ENCODE measurements at regions not wholly inside any gene's neighbourhood (a gene's known extent, or its start where the extent isn't known, plus 50 kb on each side); places are given as distances from the start of the nearest gene placed in this dataset.

GRCh38 chr2:71783815-71784214, 330.5 kb downstream of the DYSF start:
- Histone ChIP-seq H3K36me3 (replicated peaks; ENCODE audit: insufficient read depth, low read depth) (no peaks in the 10 kb centered on the region), H3K9me3 (ENCODE audit: low read depth) (no peaks in the 10 kb centered on the region), H4K20me1 (ENCODE audit: insufficient read depth, poor library complexity, severe bottlenecking) (no peaks in the 10 kb centered on the region), H3K79me2 (no peaks in the 10 kb centered on the region), H3K27ac (no peak overlapping the region), H3K9me2 (replicated peaks; ENCODE audit: insufficient read depth) (no peaks in the 10 kb centered on the region), H3K4me1 (ENCODE audit: insufficient read depth) (peaks cover 8% of the 10 kb centered on the region), H2AFZ (no peak overlapping the region), H3K4me2 (no peak overlapping the region), H3K4me3 (no peak overlapping the region), H3K27me3 (no peaks in the 10 kb centered on the region)
- TF ChIP-seq EZH2 (IDR thresholded peaks at IDR 0.05; ENCODE audit: borderline replicate concordance) (no peak), EZH2phosphoT487 (IDR thresholded peaks at IDR 0.05; ENCODE audit: low read depth, severe bottlenecking, unreplicated experiment) (no peak)
- WGBS (ENCODE audit: low lambda C conversion rate, missing lambda C conversion rate): 93% methylated on average over 4 of the region's 4 CpGs
- no peak for DNase-seq (ENCODE audit: low spot score)

GRCh38 chr2:71783215-71783614, 329.9 kb downstream of the DYSF start:
- H3K9me3 ChIP-seq (ENCODE audit: low read depth): no peaks in the 10 kb centered on the region
- H3K4me2 ChIP-seq: no peak overlapping the region
- no peaks in the 10 kb centered on the region for H3K36me3 ChIP-seq (replicated peaks; ENCODE audit: insufficient read depth, low read depth)
- no peaks in the 10 kb centered on the region for H4K20me1 ChIP-seq (ENCODE audit: insufficient read depth, poor library complexity, severe bottlenecking)
- H2AFZ ChIP-seq: no peak overlapping the region
- H3K9me2 ChIP-seq (replicated peaks; ENCODE audit: insufficient read depth): no peaks in the 10 kb centered on the region
- DNase-seq (ENCODE audit: low spot score): no peak
- no peaks in the 10 kb centered on the region for H3K79me2 ChIP-seq
- no peaks in the 10 kb centered on the region for H3K27me3 ChIP-seq
- peaks cover 8% of the 10 kb centered on the region for H3K4me1 ChIP-seq (ENCODE audit: insufficient read depth)
- no peak overlapping the region for H3K27ac ChIP-seq
- no peak for TF ChIP-seq EZH2phosphoT487 (IDR thresholded peaks at IDR 0.05; ENCODE audit: low read depth, severe bottlenecking, unreplicated experiment)
- TF ChIP-seq CTCF (IDR thresholded peaks at IDR 0.05; ENCODE audit: poor library complexity): no peak
- no peak for TF ChIP-seq EZH2 (IDR thresholded peaks at IDR 0.05; ENCODE audit: borderline replicate concordance)
- no peak overlapping the region for H3K4me3 ChIP-seq

- 92% methylated on average over 3 of the region's 3 CpGs for WGBS (ENCODE audit: low lambda C conversion rate, missing lambda C conversion rate)
Measured at GRCh38 chr2:71782323-71782722, 329.0 kb downstream of the DYSF start.

GRCh38 chr2:71781695-71782228, 328.4 kb downstream of the DYSF start:
- H3K36me3 ChIP-seq (replicated peaks; ENCODE audit: insufficient read depth, low read depth): no peaks in the 10 kb centered on the region
- no peaks in the 10 kb centered on the region for H3K27me3 ChIP-seq
- DNase-seq (ENCODE audit: low spot score): no peak
- no peak for TF ChIP-seq CTCF (IDR thresholded peaks at IDR 0.05; ENCODE audit: poor library complexity)
- no peak for TF ChIP-seq EZH2phosphoT487 (IDR thresholded peaks at IDR 0.05; ENCODE audit: low read depth, severe bottlenecking, unreplicated experiment)
- no peak for TF ChIP-seq EZH2 (IDR thresholded peaks at IDR 0.05; ENCODE audit: borderline replicate concordance)
- H3K4me3 ChIP-seq: no peak overlapping the region
- no peaks in the 10 kb centered on the region for H3K9me3 ChIP-seq (ENCODE audit: low read depth)
- WGBS (ENCODE audit: low lambda C conversion rate, missing lambda C conversion rate): 89% methylated on average over 5 of the region's 5 CpGs
- H3K4me2 ChIP-seq: no peak overlapping the region
- no peak overlapping the region for H2AFZ ChIP-seq
- peaks cover 8% of the 10 kb centered on the region for H3K4me1 ChIP-seq (ENCODE audit: insufficient read depth)
- H3K79me2 ChIP-seq: no peaks in the 10 kb centered on the region
- H4K20me1 ChIP-seq (ENCODE audit: insufficient read depth, poor library complexity, severe bottlenecking): no peaks in the 10 kb centered on the region
- no peaks in the 10 kb centered on the region for H3K9me2 ChIP-seq (replicated peaks; ENCODE audit: insufficient read depth)
- no peak overlapping the region for H3K27ac ChIP-seq

More at GRCh38 chr2:71782323-71782722, 329.0 kb downstream of the DYSF start:
- H2AFZ ChIP-seq: no peak overlapping the region
- H3K36me3 ChIP-seq (replicated peaks; ENCODE audit: insufficient read depth, low read depth): no peaks in the 10 kb centered on the region
- H3K27ac ChIP-seq: no peak overlapping the region
- H3K9me2 ChIP-seq (replicated peaks; ENCODE audit: insufficient read depth): no peaks in the 10 kb centered on the region
- H3K4me3 ChIP-seq: no peak overlapping the region
- no peaks in the 10 kb centered on the region for H3K9me3 ChIP-seq (ENCODE audit: low read depth)
- H3K79me2 ChIP-seq: no peaks in the 10 kb centered on the region
- TF ChIP-seq EZH2phosphoT487 (IDR thresholded peaks at IDR 0.05; ENCODE audit: low read depth, severe bottlenecking, unreplicated experiment) (no peak), EZH2 (IDR thresholded peaks at IDR 0.05; ENCODE audit: borderline replicate concordance) (no peak), CTCF (IDR thresholded peaks at IDR 0.05; ENCODE audit: poor library complexity) (no peak)
- H3K4me2 ChIP-seq: no peak overlapping the region
- no peaks in the 10 kb centered on the region for H4K20me1 ChIP-seq (ENCODE audit: insufficient read depth, poor library complexity, severe bottlenecking)
- no peaks in the 10 kb centered on the region for H3K27me3 ChIP-seq
- H3K4me1 ChIP-seq (ENCODE audit: insufficient read depth): peaks cover 8% of the 10 kb centered on the region
- DNase-seq (ENCODE audit: low spot score): no peak

Measured in hepatocyte (in vitro differentiated cells).